ENCODE measurements at regions not wholly inside any gene's neighbourhood (a gene's known extent, or its start where the extent isn't known, plus 50 kb on each side); places are given as distances from the start of the nearest gene placed in this dataset.

- ChIA-PET CTCF (no interaction called here), POLR2A (no interaction called here)
- no peaks in the 10 kb centered on the region for H3K9me3 ChIP-seq
- Mint-ChIP-seq H3K36me3 (no peaks in the 10 kb centered on the region), H3K27me3 (peaks cover 2 to 5% of the 10 kb centered on the region in 2 donors), H3K4me3 (no peak overlapping the region), H3K4me1 (no peaks in the 10 kb centered on the region), H3K27ac (no peak overlapping the region), H3K9me3 (no peaks in the 10 kb centered on the region)
- H3K27ac ChIP-seq (ENCODE audit: low read length), result no peak overlapping the region
- H3K4me1 ChIP-seq (ENCODE audit: control insufficient read depth in 1 of 2, extremely low read depth in 1 of 2, insufficient read depth in 2 of 2, low read length in 2 of 2), result no peaks in the 10 kb centered on the region
- WGBS (ENCODE audit: insufficient coverage), result no CpG with 5 or more reads among the region's 3 CpGs
- ATAC-seq (replicated peaks in 1 of 4) (no peak), DNase-seq (no peak)
- H3K4me3 ChIP-seq (ENCODE audit: control insufficient read depth in 1 of 2, extremely low read depth in 1 of 2, low read length in 1 of 2), result no peak overlapping the region
- H3K36me3 ChIP-seq (ENCODE audit: control insufficient read depth in 2 of 2, extremely low read depth in 1 of 2, insufficient read depth in 1 of 2, low read length in 1 of 2), result no peaks in the 10 kb centered on the region
- H3K27me3 ChIP-seq (replicated peaks in 1 of 2; ENCODE audit: control insufficient read depth in 2 of 2, extremely low read depth in 1 of 2, insufficient read depth in 2 of 2, low read length in 1 of 2), result no peaks in the 10 kb centered on the region
Measured at GRCh38 chr9:78383130-78383529, 86.2 kb downstream of the PSAT1 start.

- peaks cover 0 to 9% of the 10 kb centered on the region in 2 donors for H3K27me3 Mint-ChIP-seq
- ChIA-PET POLR2A (interaction anchor here in 1 of 2 donors (0.7 kb wide), 1 partner anchor 59 kb away, joined by 4 read pairs; no protein-coding TSS in a partner anchor), CTCF (interaction anchor here in 1 of 2 donors (1.2 kb wide), 1 partner anchor 22 kb away, joined by 4 read pairs; no protein-coding TSS in a partner anchor)
- no peaks in the 10 kb centered on the region for H3K4me1 ChIP-seq (ENCODE audit: control insufficient read depth in 1 of 2, extremely low read depth in 1 of 2, insufficient read depth in 2 of 2, low read length in 2 of 2)
- no peaks in the 10 kb centered on the region for H3K4me1 Mint-ChIP-seq
- H3K9me3 ChIP-seq, result no peaks in the 10 kb centered on the region
- no peaks in the 10 kb centered on the region for H3K36me3 ChIP-seq (ENCODE audit: control insufficient read depth in 2 of 2, extremely low read depth in 1 of 2, insufficient read depth in 1 of 2, low read length in 1 of 2)
- H3K4me3 ChIP-seq (ENCODE audit: control insufficient read depth in 1 of 2, extremely low read depth in 1 of 2, low read length in 1 of 2), result no peak overlapping the region
- no peaks in the 10 kb centered on the region for H3K36me3 Mint-ChIP-seq
- H3K9me3 Mint-ChIP-seq, result no peaks in the 10 kb centered on the region
- no peak for DNase-seq
- no peak for ATAC-seq (replicated peaks in 1 of 4)
- H3K27ac ChIP-seq (ENCODE audit: low read length), result no peak overlapping the region
- H3K27ac Mint-ChIP-seq, result no peak overlapping the region
- WGBS (ENCODE audit: insufficient coverage), result no CpG with 5 or more reads among the region's 1 CpG
- no peak overlapping the region for H3K4me3 Mint-ChIP-seq
- H3K27me3 ChIP-seq (replicated peaks in 1 of 2; ENCODE audit: control insufficient read depth in 2 of 2, extremely low read depth in 1 of 2, insufficient read depth in 2 of 2, low read length in 1 of 2), result no peaks in the 10 kb centered on the region
Measured at GRCh38 chr9:78386348-78386747, 89.4 kb downstream of the PSAT1 start.

- Histone ChIP-seq H3K36me3 (ENCODE audit: control insufficient read depth in 2 of 2, extremely low read depth in 1 of 2, insufficient read depth in 1 of 2, low read length in 1 of 2) (no peaks in the 10 kb centered on the region), H3K4me3 (ENCODE audit: control insufficient read depth in 1 of 2, extremely low read depth in 1 of 2, low read length in 1 of 2) (no peak overlapping the region), H3K9me3 (no peaks in the 10 kb centered on the region), H3K27me3 (replicated peaks in 1 of 2; ENCODE audit: control insufficient read depth in 2 of 2, extremely low read depth in 1 of 2, insufficient read depth in 2 of 2, low read length in 1 of 2) (no peaks in the 10 kb centered on the region), H3K4me1 (ENCODE audit: control insufficient read depth in 1 of 2, extremely low read depth in 1 of 2, insufficient read depth in 2 of 2, low read length in 2 of 2) (no peaks in the 10 kb centered on the region), H3K27ac (ENCODE audit: low read length) (no peak overlapping the region)
- no peaks in the 10 kb centered on the region for H3K36me3 Mint-ChIP-seq
- DNase-seq (no peak), ATAC-seq (replicated peaks in 1 of 4) (no peak)
- H3K4me1 Mint-ChIP-seq, result no peaks in the 10 kb centered on the region
- H3K4me3 Mint-ChIP-seq, result no peak overlapping the region
- H3K9me3 Mint-ChIP-seq, result no peaks in the 10 kb centered on the region
- CTCF ChIA-PET, result interaction anchor here (1.2 kb wide), 2 partner anchors 16 to 22 kb away, joined by 3 to 4 read pairs; no protein-coding TSS in a partner anchor
- POLR2A ChIA-PET, result interaction anchor here in 1 of 2 donors (0.7 kb wide), 1 partner anchor 58 kb away, joined by 4 read pairs; no protein-coding TSS in a partner anchor
- H3K27ac Mint-ChIP-seq, result no peak overlapping the region
- H3K27me3 Mint-ChIP-seq, result peaks cover 0 to 9% of the 10 kb centered on the region in 2 donors
Measured at GRCh38 chr9:78386773-78387172, 89.8 kb downstream of the PSAT1 start.

GRCh38 chr9:78393340-78393739 is 96.4 kb downstream of the PSAT1 start:
- 75% methylated on average over 2 of the region's 2 CpGs for WGBS (ENCODE audit: insufficient coverage)
- Mint-ChIP-seq H3K4me3 (no peak overlapping the region), H3K27ac (no peak overlapping the region), H3K27me3 (peaks cover 2 to 5% of the 10 kb centered on the region in 2 donors), H3K9me3 (peaks cover 9 to 14% (median 12%) of the 10 kb centered on the region in 3 donors), H3K36me3 (no peaks in the 10 kb centered on the region), H3K4me1 (no peaks in the 10 kb centered on the region)
- H3K27me3 ChIP-seq (replicated peaks in 1 of 2; ENCODE audit: control insufficient read depth in 2 of 2, extremely low read depth in 1 of 2, insufficient read depth in 2 of 2, low read length in 1 of 2), result peaks cover 0 to 2% of the 10 kb centered on the region in 2 experiments
- peaks cover 2% of the 10 kb centered on the region for H3K9me3 ChIP-seq
- CTCF ChIA-PET, result no interaction called here
- DNase-seq, result no peak
- no peak overlapping the region for H3K4me3 ChIP-seq (ENCODE audit: control insufficient read depth in 1 of 2, extremely low read depth in 1 of 2, low read length in 1 of 2)
- no peaks in the 10 kb centered on the region for H3K36me3 ChIP-seq (ENCODE audit: control insufficient read depth in 2 of 2, extremely low read depth in 1 of 2, insufficient read depth in 1 of 2, low read length in 1 of 2)
- POLR2A ChIA-PET, result no interaction called here
- no peak overlapping the region for H3K27ac ChIP-seq (ENCODE audit: low read length)
- no peak for ATAC-seq (replicated peaks in 1 of 4)
- H3K4me1 ChIP-seq (ENCODE audit: control insufficient read depth in 1 of 2, extremely low read depth in 1 of 2, insufficient read depth in 2 of 2, low read length in 2 of 2), result no peaks in the 10 kb centered on the region

- POLR2A ChIA-PET, result no interaction called here
Measured at GRCh38 chr9:78393932-78394331, 97.0 kb downstream of the PSAT1 start.

GRCh38 chr9:78396087-78396486 is 99.2 kb downstream of the PSAT1 start:
- peaks cover 2 to 3% of the 10 kb centered on the region in 2 donors for H3K27me3 Mint-ChIP-seq
- DNase-seq, result no peak
- H3K4me3 ChIP-seq (ENCODE audit: control insufficient read depth in 1 of 2, extremely low read depth in 1 of 2, low read length in 1 of 2), result no peak overlapping the region
- no peak overlapping the region for H3K27ac ChIP-seq (ENCODE audit: low read length)
- H3K27me3 ChIP-seq (replicated peaks in 1 of 2; ENCODE audit: control insufficient read depth in 2 of 2, extremely low read depth in 1 of 2, insufficient read depth in 2 of 2, low read length in 1 of 2), result peaks cover 0 to 5% of the 10 kb centered on the region in 2 experiments
- no peaks in the 10 kb centered on the region for H3K4me1 Mint-ChIP-seq
- H3K9me3 ChIP-seq, result peaks cover 2% of the 10 kb centered on the region
- no peak for ATAC-seq (replicated peaks in 1 of 4)
- H3K27ac Mint-ChIP-seq, result no peak overlapping the region
- 91% methylated on average over 2 of the region's 2 CpGs for WGBS (ENCODE audit: insufficient coverage)
- ChIA-PET POLR2A (no interaction called here), CTCF (no interaction called here)
- H3K4me3 Mint-ChIP-seq, result no peak overlapping the region
- H3K36me3 Mint-ChIP-seq, result no peaks in the 10 kb centered on the region
- H3K4me1 ChIP-seq (ENCODE audit: control insufficient read depth in 1 of 2, extremely low read depth in 1 of 2, insufficient read depth in 2 of 2, low read length in 2 of 2), result no peaks in the 10 kb centered on the region
- no peaks in the 10 kb centered on the region for H3K36me3 ChIP-seq (ENCODE audit: control insufficient read depth in 2 of 2, extremely low read depth in 1 of 2, insufficient read depth in 1 of 2, low read length in 1 of 2)
- H3K9me3 Mint-ChIP-seq, result peaks cover 9 to 14% (median 12%) of the 10 kb centered on the region in 3 donors

More at GRCh38 chr9:78393932-78394331, 97.0 kb downstream of the PSAT1 start:
- peaks cover 9 to 14% (median 12%) of the 10 kb centered on the region in 3 donors for H3K9me3 Mint-ChIP-seq
- Histone ChIP-seq H3K4me1 (ENCODE audit: control insufficient read depth in 1 of 2, extremely low read depth in 1 of 2, insufficient read depth in 2 of 2, low read length in 2 of 2) (no peaks in the 10 kb centered on the region), H3K4me3 (ENCODE audit: control insufficient read depth in 1 of 2, extremely low read depth in 1 of 2, low read length in 1 of 2) (no peak overlapping the region), H3K9me3 (peaks cover 2% of the 10 kb centered on the region), H3K36me3 (ENCODE audit: control insufficient read depth in 2 of 2, extremely low read depth in 1 of 2, insufficient read depth in 1 of 2, low read length in 1 of 2) (no peaks in the 10 kb centered on the region), H3K27me3 (replicated peaks in 1 of 2; ENCODE audit: control insufficient read depth in 2 of 2, extremely low read depth in 1 of 2, insufficient read depth in 2 of 2, low read length in 1 of 2) (peaks cover 0 to 5% of the 10 kb centered on the region in 2 experiments), H3K27ac (ENCODE audit: low read length) (no peak overlapping the region)
- CTCF ChIA-PET, result no interaction called here
- H3K36me3 Mint-ChIP-seq, result no peaks in the 10 kb centered on the region
- DNase-seq, result no peak
- no peaks in the 10 kb centered on the region for H3K4me1 Mint-ChIP-seq
- no peak overlapping the region for H3K4me3 Mint-ChIP-seq
- no peak for ATAC-seq (replicated peaks in 1 of 4)
- no peak overlapping the region for H3K27ac Mint-ChIP-seq
- 100% methylated on average over 1 of the region's 2 CpGs for WGBS (ENCODE audit: insufficient coverage)
- peaks cover 2 to 3% of the 10 kb centered on the region in 2 donors for H3K27me3 Mint-ChIP-seq

- Histone ChIP-seq H3K4me1 (ENCODE audit: control insufficient read depth in 1 of 2, extremely low read depth in 1 of 2, insufficient read depth in 2 of 2, low read length in 2 of 2) (no peaks in the 10 kb centered on the region), H3K9me3 (peaks cover 2% of the 10 kb centered on the region), H3K36me3 (ENCODE audit: control insufficient read depth in 2 of 2, extremely low read depth in 1 of 2, insufficient read depth in 1 of 2, low read length in 1 of 2) (no peaks in the 10 kb centered on the region), H3K27ac (ENCODE audit: low read length) (no peak overlapping the region), H3K27me3 (replicated peaks in 1 of 2; ENCODE audit: control insufficient read depth in 2 of 2, extremely low read depth in 1 of 2, insufficient read depth in 2 of 2, low read length in 1 of 2) (peaks cover 0 to 5% of the 10 kb centered on the region in 2 experiments), H3K4me3 (ENCODE audit: control insufficient read depth in 1 of 2, extremely low read depth in 1 of 2, low read length in 1 of 2) (no peak overlapping the region)
- H3K36me3 Mint-ChIP-seq, result no peaks in the 10 kb centered on the region
- DNase-seq, result no peak
- H3K27me3 Mint-ChIP-seq, result peaks cover 2 to 3% of the 10 kb centered on the region in 2 donors
- no peak overlapping the region for H3K4me3 Mint-ChIP-seq
- ChIA-PET POLR2A (no interaction called here), CTCF (no interaction called here)
- H3K9me3 Mint-ChIP-seq, result peaks cover 9 to 14% (median 12%) of the 10 kb centered on the region in 3 donors
- no peaks in the 10 kb centered on the region for H3K4me1 Mint-ChIP-seq
- WGBS (ENCODE audit: insufficient coverage), result no CpG with 5 or more reads among the region's 5 CpGs
- ATAC-seq (replicated peaks in 1 of 4), result no peak
- no peak overlapping the region for H3K27ac Mint-ChIP-seq
Measured at GRCh38 chr9:78397045-78397444, 100.1 kb downstream of the PSAT1 start.

Measured in T-cell (primary cell).